Loucy (cell line): ENCODE measurements at regions not wholly inside any gene's neighbourhood (a gene's known extent, or its start where the extent isn't known, plus 50 kb on each side); places are given as distances from the start of the nearest gene placed in this dataset.

Experiments used
- H2AFZ ChIP-seq: fragments of 200-600 bp; sonication (generic); 2 replicates; pipeline ENCODE4 v1.6.0; 2016; ENCODE audit warnings: antibody characterized with exemption, mild to moderate bottlenecking, low read length, moderate library complexity
- H3F3A ChIP-seq: fragments of 200-600 bp; 2 replicates; pipeline ENCODE4 v1.6.0; 2016; ENCODE audit warnings: antibody characterized with exemption, low read depth, mild to moderate bottlenecking
- H3K27me3 ChIP-seq: fragments of 200-600 bp; sonication (generic); 2 replicates; pipeline ENCODE4 v1.6.1; 2014; ENCODE audit warnings: low read length, mild to moderate bottlenecking; ENCODE audit not compliant: insufficient read depth, poor library complexity, severe bottlenecking
- H3K36me3 ChIP-seq: fragments of 200-600 bp; sonication (generic); 2 replicates; pipeline ENCODE4 v1.6.1; 2016; ENCODE audit warnings: low read length; ENCODE audit not compliant: insufficient read depth
- H3K4me1 ChIP-seq: fragments of 200-600 bp; sonication (generic); 2 replicates; pipeline ENCODE4 v1.5.1; 2014; ENCODE audit warnings: low read length, mild to moderate bottlenecking; ENCODE audit not compliant: insufficient read depth, poor library complexity, severe bottlenecking
- H3K4me2 ChIP-seq: fragments of 200-600 bp; sonication (generic); 2 replicates; pipeline ENCODE4 v1.6.0; 2014; ENCODE audit warnings: antibody characterized with exemption, low read length, low read depth, mild to moderate bottlenecking; ENCODE audit not compliant: poor library complexity, severe bottlenecking
- H3K4me3 ChIP-seq: fragments of 200-600 bp; sonication (generic); 2 replicates; pipeline ENCODE4 v1.5.1; 2014; ENCODE audit warnings: low read length, mild to moderate bottlenecking, mixed read lengths; ENCODE audit not compliant: poor library complexity, severe bottlenecking
- H3K79me2 ChIP-seq: fragments of 200-600 bp; sonication (generic); 2 replicates; pipeline ENCODE4 v1.6.1; 2014; ENCODE audit warnings: low read length; ENCODE audit not compliant: insufficient read depth
- H3K9ac ChIP-seq: fragments of 200-600 bp; sonication (generic); 2 replicates; pipeline ENCODE4 v1.6.0; 2014; ENCODE audit warnings: mild to moderate bottlenecking, low read depth, low read length, moderate library complexity; ENCODE audit not compliant: poor library complexity, severe bottlenecking
- H3K9me2 ChIP-seq: fragments of 200-600 bp; sonication (generic); replicated peaks from 2 replicates; pipeline ENCODE4 v1.6.1; 2016; ENCODE audit warnings: low read depth, low read length, mixed read lengths
- H3K9me3 ChIP-seq: fragments of 200-600 bp; sonication (generic); 2 replicates; pipeline ENCODE4 v1.6.1; 2014; ENCODE audit warnings: mild to moderate bottlenecking, antibody characterized with exemption, low read length, low read depth; ENCODE audit not compliant: insufficient read depth
- H4K20me1 ChIP-seq: fragments of 200-600 bp; sonication (generic); 2 replicates; pipeline ENCODE4 v1.6.0; 2014; ENCODE audit warnings: antibody characterized with exemption, low read length, mild to moderate bottlenecking; ENCODE audit not compliant: insufficient read depth, poor library complexity, severe bottlenecking
- EZH2phosphoT487 ChIP-seq: fragments of 200-600 bp; IDR thresholded peaks from 2 replicates; pipeline ENCODE4 v1.6.1; 2018; ENCODE audit warnings: antibody characterized with exemption, mild to moderate bottlenecking, moderate library complexity, borderline replicate concordance
- TF ChIP-seq, protein P1 (sequence below): fragments of 200-600 bp; sonication (generic); conservative IDR thresholded peaks from 2 replicates; pipeline ENCODE4 v1.5.1; 2014; ENCODE audit warnings: mild to moderate bottlenecking, antibody characterized with exemption, low read length

DNA sequence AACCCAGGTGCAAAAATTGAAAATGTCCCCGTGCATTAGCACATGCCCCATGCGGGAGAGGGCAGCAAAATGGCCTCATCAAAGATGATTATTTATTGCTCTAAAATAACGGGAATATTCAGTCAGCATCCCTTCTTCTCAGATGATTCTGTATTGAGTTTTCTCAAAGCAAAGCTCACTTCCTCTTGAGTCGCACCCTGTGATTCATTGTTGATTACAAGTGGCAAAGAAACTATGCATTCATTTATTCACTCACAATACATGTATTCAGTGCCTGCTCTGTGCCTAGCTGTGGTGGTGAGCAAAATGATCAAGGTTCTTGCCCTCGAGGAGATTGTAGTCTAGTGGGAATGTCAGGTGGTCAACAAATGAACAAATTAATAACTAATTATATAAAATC, 226.0 kb upstream of the KAZN start:
- no peaks in the 10 kb centered on the region for H3K36me3 ChIP-seq
- H3K4me2 ChIP-seq = no peak overlapping the region
- H3F3A ChIP-seq = no peaks in the 10 kb centered on the region
- H3K4me1 ChIP-seq = peaks cover 7% of the 10 kb centered on the region
- TF ChIP-seq EZH2phosphoT487 = no peak
- TF ChIP-seq, protein P1, sequence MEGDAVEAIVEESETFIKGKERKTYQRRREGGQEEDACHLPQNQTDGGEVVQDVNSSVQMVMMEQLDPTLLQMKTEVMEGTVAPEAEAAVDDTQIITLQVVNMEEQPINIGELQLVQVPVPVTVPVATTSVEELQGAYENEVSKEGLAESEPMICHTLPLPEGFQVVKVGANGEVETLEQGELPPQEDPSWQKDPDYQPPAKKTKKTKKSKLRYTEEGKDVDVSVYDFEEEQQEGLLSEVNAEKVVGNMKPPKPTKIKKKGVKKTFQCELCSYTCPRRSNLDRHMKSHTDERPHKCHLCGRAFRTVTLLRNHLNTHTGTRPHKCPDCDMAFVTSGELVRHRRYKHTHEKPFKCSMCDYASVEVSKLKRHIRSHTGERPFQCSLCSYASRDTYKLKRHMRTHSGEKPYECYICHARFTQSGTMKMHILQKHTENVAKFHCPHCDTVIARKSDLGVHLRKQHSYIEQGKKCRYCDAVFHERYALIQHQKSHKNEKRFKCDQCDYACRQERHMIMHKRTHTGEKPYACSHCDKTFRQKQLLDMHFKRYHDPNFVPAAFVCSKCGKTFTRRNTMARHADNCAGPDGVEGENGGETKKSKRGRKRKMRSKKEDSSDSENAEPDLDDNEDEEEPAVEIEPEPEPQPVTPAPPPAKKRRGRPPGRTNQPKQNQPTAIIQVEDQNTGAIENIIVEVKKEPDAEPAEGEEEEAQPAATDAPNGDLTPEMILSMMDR = no peak
- H3K9me2 ChIP-seq = no peaks in the 10 kb centered on the region
- no peaks in the 10 kb centered on the region for H4K20me1 ChIP-seq
- H3K9ac ChIP-seq = no peak overlapping the region
- no peak overlapping the region for H3K4me3 ChIP-seq
- no peaks in the 10 kb centered on the region for H3K27me3 ChIP-seq
- H3K79me2 ChIP-seq = no peaks in the 10 kb centered on the region
- H3K9me3 ChIP-seq = no peaks in the 10 kb centered on the region
- H2AFZ ChIP-seq = no peak overlapping the region

DNA sequence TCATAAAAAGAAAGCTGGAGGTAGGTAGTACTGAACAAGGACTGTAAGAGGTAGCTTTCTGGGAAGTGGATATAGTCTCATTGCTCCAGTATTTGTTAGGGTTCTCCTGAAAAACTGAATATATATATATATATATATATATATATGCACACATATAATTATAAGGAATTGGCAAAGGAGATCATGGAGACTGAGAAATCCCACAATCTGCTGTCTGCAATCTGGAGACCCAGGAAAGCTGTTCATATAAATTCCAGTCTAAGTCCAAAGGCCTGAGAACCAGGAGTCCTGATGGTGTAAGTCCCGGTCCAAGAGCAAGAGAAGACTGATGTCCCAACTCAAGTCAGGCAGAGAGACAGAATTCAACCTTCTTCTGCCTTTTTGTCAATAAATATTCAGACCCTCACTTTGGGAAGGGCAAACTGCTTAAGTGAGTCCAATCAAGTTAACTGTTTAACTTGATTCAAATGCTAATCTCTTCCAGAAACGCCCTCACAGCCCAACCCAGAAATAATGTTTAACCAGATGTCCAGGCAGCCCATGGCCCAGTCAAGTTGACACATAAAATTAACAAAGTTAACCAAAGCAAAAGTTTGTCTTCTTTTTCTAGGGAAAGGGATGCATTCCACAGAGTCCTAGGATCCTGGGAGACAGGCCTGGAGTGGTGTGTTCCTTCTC, 225.3 kb upstream of the KAZN start:
- Histone ChIP-seq H3K79me2 (no peaks in the 10 kb centered on the region), H3K4me2 (no peak overlapping the region), H4K20me1 (no peaks in the 10 kb centered on the region)

DNA sequence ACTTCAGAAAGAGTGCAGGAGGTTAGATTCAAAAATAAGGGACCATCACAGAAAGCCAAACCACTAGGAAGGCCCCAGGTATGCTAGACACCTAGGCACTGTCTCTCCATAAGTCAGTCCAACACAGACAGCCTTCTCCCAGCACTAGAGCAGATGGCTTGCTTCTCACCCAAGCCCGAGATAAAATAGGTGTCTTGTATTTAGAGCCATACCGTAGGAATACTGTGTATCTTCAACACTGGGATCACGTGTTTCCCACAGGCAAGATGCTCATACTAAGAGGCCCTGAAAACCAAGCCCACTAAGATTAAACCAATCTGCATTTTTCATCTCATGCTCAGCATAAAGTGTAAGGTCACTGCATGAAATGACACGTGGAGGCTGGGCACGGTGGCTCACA, 223.3 kb upstream of the KAZN start:
- no peak overlapping the region for H2AFZ ChIP-seq
- H3K27me3 ChIP-seq = no peaks in the 10 kb centered on the region
- no peaks in the 10 kb centered on the region for H3K36me3 ChIP-seq
- H3K9me3 ChIP-seq = peaks cover under 1% of the 10 kb centered on the region; the same call in 1 of the 2 replicates
- H4K20me1 ChIP-seq = no peaks in the 10 kb centered on the region
- TF ChIP-seq, protein P1 = no peak
- no peaks in the 10 kb centered on the region for H3F3A ChIP-seq
- H3K4me1 ChIP-seq = no peaks in the 10 kb centered on the region
- no peaks in the 10 kb centered on the region for H3K9me2 ChIP-seq
- no peak overlapping the region for H3K4me2 ChIP-seq
- H3K9ac ChIP-seq = no peak overlapping the region
- no peaks in the 10 kb centered on the region for H3K79me2 ChIP-seq
- H3K4me3 ChIP-seq = no peak overlapping the region

More for the DNA sequence above, 225.3 kb upstream of the KAZN start:
- H3K9me3 ChIP-seq = no peaks in the 10 kb centered on the region
- H3K36me3 ChIP-seq = no peaks in the 10 kb centered on the region
- no peak overlapping the region for H3K9ac ChIP-seq
- no peak overlapping the region for H2AFZ ChIP-seq
- no peaks in the 10 kb centered on the region for H3F3A ChIP-seq
- peaks cover 7% of the 10 kb centered on the region for H3K4me1 ChIP-seq
- no peaks in the 10 kb centered on the region for H3K27me3 ChIP-seq
- H3K4me3 ChIP-seq = no peak overlapping the region
- TF ChIP-seq, protein P1 = no peak
- TF ChIP-seq EZH2phosphoT487 = no peak
- no peaks in the 10 kb centered on the region for H3K9me2 ChIP-seq
